Trophoblast cell (in vitro differentiated cells and primary cell): ENCODE measurements at regions not wholly inside any gene's neighbourhood (a gene's known extent, or its start where the extent isn't known, plus 50 kb on each side); places are given as distances from the start of the nearest gene placed in this dataset.
"Not testable (repeated sequence)": the region's sequence is repeated elsewhere in the genome, so short reads cannot be mapped to it uniquely, and the experiment has no call there.

Experiments used
- DNase-seq, 2 donors: peaks; one replicate each; pipeline ENCODE4 v3.0.0-alpha.2; 2016
- H2AFZ ChIP-seq: 2 replicates; pipeline ENCODE4 v1.6.1; 2013; ENCODE audit warnings: low read length, moderate library complexity, mild to moderate bottlenecking; ENCODE audit not compliant: insufficient read depth, poor library complexity
- H2AK5ac ChIP-seq: 2 replicates; pipeline ENCODE4 v1.6.1; 2013; ENCODE audit warnings: mild to moderate bottlenecking, low read length
- H2BK120ac ChIP-seq: 2 replicates; pipeline ENCODE4 v1.6.1; 2013; ENCODE audit warnings: low read length, mild to moderate bottlenecking, moderate library complexity; ENCODE audit not compliant: insufficient read depth, poor library complexity
- H2BK12ac ChIP-seq: 2 replicates; pipeline ENCODE4 v1.6.1; 2013; ENCODE audit warnings: mild to moderate bottlenecking, low read length, moderate library complexity
- H2BK5ac ChIP-seq: 2 replicates; pipeline ENCODE4 v1.6.1; 2013; ENCODE audit warnings: low read length, low read depth, moderate library complexity, mild to moderate bottlenecking; ENCODE audit not compliant: poor library complexity
- H3K14ac ChIP-seq: 2 replicates; pipeline ENCODE4 v1.6.1; 2013; ENCODE audit warnings: mild to moderate bottlenecking, low read length
- H3K18ac ChIP-seq: 2 replicates; pipeline ENCODE4 v1.6.1; 2013; ENCODE audit warnings: mild to moderate bottlenecking, low read length
- H3K23ac ChIP-seq: 2 replicates; pipeline ENCODE4 v1.6.1; 2013; ENCODE audit warnings: low read length
- H3K27ac ChIP-seq: 2 replicates; pipeline ENCODE4 v1.5.1; 2013; ENCODE audit warnings: low read depth, mild to moderate bottlenecking, inconsistent platforms, low read length, moderate library complexity
- H3K27me3 ChIP-seq: 2 replicates; pipeline ENCODE4 v1.6.1; 2013; ENCODE audit warnings: inconsistent platforms, mild to moderate bottlenecking, low read length, moderate library complexity; ENCODE audit not compliant: insufficient read depth
- H3K36me3 ChIP-seq, 2 experiments: 1 replicate in 1 of 2; 2 replicates in 1 of 2; pipeline ENCODE4 v1.6.1; 2013; ENCODE audit warnings: low read length in 2 of 2, mild to moderate bottlenecking in 2 of 2, moderate library complexity in 1 of 2; ENCODE audit not compliant: insufficient read depth in 2 of 2, control insufficient read depth in 1 of 2
- H3K4ac ChIP-seq: 2 replicates; pipeline ENCODE4 v1.6.1; 2013; ENCODE audit warnings: low read depth, mild to moderate bottlenecking, low read length, moderate library complexity
- H3K4me1 ChIP-seq, 2 experiments: 1 replicate in 1 of 2; 2 replicates in 1 of 2; pipeline ENCODE4 v1.6.1; 2013; ENCODE audit warnings: low read length in 2 of 2, mild to moderate bottlenecking in 2 of 2, moderate library complexity in 1 of 2; ENCODE audit not compliant: insufficient read depth in 2 of 2, control insufficient read depth in 1 of 2
- H3K4me2 ChIP-seq: 2 replicates; pipeline ENCODE4 v1.6.1; 2013; ENCODE audit warnings: inconsistent platforms, mild to moderate bottlenecking, low read length, moderate library complexity
- H3K4me3 ChIP-seq: 2 replicates; pipeline ENCODE4 v1.5.1; 2013; ENCODE audit warnings: mild to moderate bottlenecking, low read depth, low read length, inconsistent platforms
- H3K79me1 ChIP-seq: one replicate; pipeline ENCODE4 v1.6.1; 2013; ENCODE audit warnings: low read length
- H3K79me2 ChIP-seq: 2 replicates; pipeline ENCODE4 v1.6.1; 2013; ENCODE audit warnings: low read length, mild to moderate bottlenecking; ENCODE audit not compliant: control insufficient read depth, insufficient read depth, poor library complexity
- H3K9ac ChIP-seq: 2 replicates; pipeline ENCODE4 v1.6.1; 2013; ENCODE audit warnings: mild to moderate bottlenecking, low read length
- H3K9me3 ChIP-seq: 2 replicates; pipeline ENCODE4 v1.6.1; 2013; ENCODE audit warnings: low read depth, mild to moderate bottlenecking, control low read depth, inconsistent platforms, low read length; ENCODE audit not compliant: insufficient read depth
- H4K12ac ChIP-seq: 2 replicates; pipeline ENCODE4 v1.6.1; 2013; ENCODE audit warnings: low read depth, mild to moderate bottlenecking, low read length, moderate library complexity
- H4K8ac ChIP-seq: 2 replicates; pipeline ENCODE4 v1.6.1; 2013; ENCODE audit warnings: low read depth, mild to moderate bottlenecking, low read length, moderate library complexity
- H4K91ac ChIP-seq: one replicate; pipeline ENCODE4 v1.6.1; 2013; ENCODE audit warnings: low read depth, mild to moderate bottlenecking, low read length, moderate library complexity
- WGBS: extraction: QIAGEN DNeasy Blood & Tissue Kit; methylation state at CpG from one replicate; pipeline ENCODE4 v1.1.7; 2013; ENCODE audit warnings: missing lambda C conversion rate; ENCODE audit not compliant: insufficient read length, insufficient coverage; ENCODE audit errors: extremely low coverage; 5-methylcytosine and 5-hydroxymethylcytosine counted together

DNA sequence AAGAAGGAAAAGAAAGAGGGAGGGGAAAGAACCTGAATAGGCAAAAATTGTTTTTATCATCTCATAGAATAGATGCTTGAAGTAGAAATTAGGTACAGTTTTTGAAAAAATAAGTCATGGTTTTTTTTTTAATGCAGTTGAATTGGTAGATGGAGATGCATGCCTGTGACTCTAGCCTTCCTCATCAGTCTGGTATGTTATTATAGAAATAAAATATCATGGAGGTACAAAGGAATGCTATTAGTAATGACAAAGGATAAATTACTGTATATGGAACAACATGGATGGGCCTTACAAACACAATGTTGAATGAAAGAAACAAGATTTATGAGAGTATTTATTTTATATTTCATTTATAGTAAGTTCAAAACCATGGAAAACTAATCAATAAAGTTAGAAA, 162.4 kb upstream of the GALNT15 start:
- Histone ChIP-seq H3K23ac (no peak overlapping the region), H3K79me2 (no peaks in the 10 kb centered on the region), H2AFZ (no peak overlapping the region), H3K9me3 (peaks cover 3% of the 10 kb centered on the region), H3K4me3 (no peak overlapping the region), H2BK12ac (no peak overlapping the region), H4K91ac (no peak overlapping the region), H3K4ac (no peak overlapping the region), H3K27me3 (no peaks in the 10 kb centered on the region), H3K9ac (no peak overlapping the region), H3K4me2 (no peak overlapping the region), H3K18ac (no peak overlapping the region), H3K4me1 (no peaks in the 10 kb centered on the region), H3K79me1 (no peaks in the 10 kb centered on the region), H3K14ac (no peak overlapping the region), H3K27ac (no peak overlapping the region), H2AK5ac (no peak overlapping the region), H2BK120ac (no peak overlapping the region), H4K8ac (no peak overlapping the region), H3K36me3 (no peaks in the 10 kb centered on the region), H4K12ac (no peak overlapping the region), H2BK5ac (no peak overlapping the region)
- DNase-seq: no peak

DNA sequence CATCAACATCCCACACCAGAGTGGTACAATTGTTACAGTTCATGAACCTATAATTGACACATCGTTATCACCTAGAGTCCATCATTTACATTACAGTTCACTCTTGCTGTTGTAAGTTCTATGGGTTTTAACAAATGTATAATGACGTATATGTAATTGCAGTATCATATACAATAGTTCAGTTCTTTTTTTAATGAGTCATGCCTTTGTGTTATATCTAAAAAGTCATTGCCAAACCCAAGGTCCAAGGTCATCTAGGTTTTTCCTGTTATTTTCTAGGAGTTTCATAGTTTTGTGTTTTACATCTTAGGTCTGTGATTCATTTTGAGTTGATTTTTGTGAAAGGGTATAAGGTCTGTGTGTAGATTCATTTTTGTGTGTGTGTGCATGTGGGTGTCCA, 160.9 kb upstream of the GALNT15 start:
- Histone ChIP-seq H3K9me3 (peaks cover 3% of the 10 kb centered on the region), H4K12ac (no peak overlapping the region), H2BK120ac (no peak overlapping the region), H4K91ac (no peak overlapping the region), H3K4me3 (no peak overlapping the region), H3K4me1 (no peaks in the 10 kb centered on the region), H2AK5ac (no peak overlapping the region), H3K79me1 (no peaks in the 10 kb centered on the region), H3K4ac (no peak overlapping the region), H3K9ac (no peak overlapping the region), H2BK5ac (no peak overlapping the region), H2BK12ac (no peak overlapping the region), H4K8ac (no peak overlapping the region), H3K14ac (no peak overlapping the region), H3K23ac (no peak overlapping the region), H3K27me3 (no peaks in the 10 kb centered on the region), H2AFZ (no peak overlapping the region), H3K36me3 (no peaks in the 10 kb centered on the region), H3K18ac (no peak overlapping the region), H3K79me2 (no peaks in the 10 kb centered on the region), H3K27ac (no peak overlapping the region), H3K4me2 (no peak overlapping the region)
- DNase-seq: no peak
- no CpG with 5 or more reads among the region's 2 CpGs for WGBS

DNA sequence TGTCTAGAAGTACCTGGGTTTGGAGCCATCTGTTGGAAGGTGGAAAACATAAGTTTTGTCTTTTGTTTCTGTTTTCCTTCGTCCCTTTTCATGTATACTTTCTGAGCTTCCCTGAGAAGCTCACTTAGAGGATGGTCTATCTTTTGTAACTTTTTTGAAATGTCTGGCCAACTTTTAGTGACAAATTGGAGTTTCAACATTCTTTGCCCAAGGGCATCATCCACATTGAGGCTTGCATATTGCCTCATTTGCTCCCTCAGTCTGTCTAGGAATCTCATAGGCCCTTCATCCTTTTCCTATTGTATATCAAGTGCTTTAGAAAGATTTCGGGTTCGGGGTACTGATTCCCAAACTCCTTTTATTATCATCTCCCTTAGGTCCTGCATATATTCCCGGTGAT, 152.7 kb upstream of the GALNT15 start:
- H3K4me2 ChIP-seq, H4K12ac ChIP-seq, H4K8ac ChIP-seq, H4K91ac ChIP-seq, H2BK12ac ChIP-seq, H3K4me3 ChIP-seq, H3K9ac ChIP-seq, H2AFZ ChIP-seq, H2AK5ac ChIP-seq, H3K23ac ChIP-seq, H2BK5ac ChIP-seq, H3K4ac ChIP-seq, H3K27ac ChIP-seq, H3K14ac ChIP-seq, H3K79me2 ChIP-seq, H3K36me3 ChIP-seq, H3K27me3 ChIP-seq, H3K18ac ChIP-seq, H3K79me1 ChIP-seq, H2BK120ac ChIP-seq, H3K9me3 ChIP-seq, H3K4me1 ChIP-seq: not testable (repeated sequence)
- no CpG with 5 or more reads among the region's 4 CpGs for WGBS
- peak in 1 of 2 donors; percentile 59 for DNase-seq

- H2BK12ac ChIP-seq, H2AK5ac ChIP-seq, H3K36me3 ChIP-seq, H3K4me3 ChIP-seq, H4K91ac ChIP-seq, H3K9ac ChIP-seq, H3K4ac ChIP-seq, H3K9me3 ChIP-seq, H3K79me1 ChIP-seq, H2BK120ac ChIP-seq, DNase-seq, H3K79me2 ChIP-seq, H3K23ac ChIP-seq, H3K4me2 ChIP-seq, H4K8ac ChIP-seq, H3K4me1 ChIP-seq, H3K14ac ChIP-seq, H2BK5ac ChIP-seq, H3K27ac ChIP-seq, H4K12ac ChIP-seq, H3K18ac ChIP-seq, H2AFZ ChIP-seq, H3K27me3 ChIP-seq: not testable (repeated sequence)
- WGBS: no CpG with 5 or more reads among the region's 4 CpGs
These were observed 150.6 kb upstream of the GALNT15 start for GRCh38 chr3:16023881-16024280.

GRCh38 chr3:16024548-16024947, 149.9 kb upstream of the GALNT15 start:
- Histone ChIP-seq H2BK12ac (no peak overlapping the region), H2BK120ac (no peak overlapping the region), H3K27ac (no peak overlapping the region), H3K9ac (no peak overlapping the region), H3K9me3 (peaks cover 5% of the 10 kb centered on the region), H4K12ac (no peak overlapping the region), H3K23ac (no peak overlapping the region), H3K27me3 (no peaks in the 10 kb centered on the region), H4K8ac (no peak overlapping the region), H3K4me1 (no peaks in the 10 kb centered on the region), H2AFZ (no peak overlapping the region), H3K79me1 (no peaks in the 10 kb centered on the region), H2BK5ac (no peak overlapping the region), H3K79me2 (no peaks in the 10 kb centered on the region), H2AK5ac (no peak overlapping the region), H3K4me3 (no peak overlapping the region), H3K4ac (no peak overlapping the region), H3K14ac (no peak overlapping the region), H3K18ac (no peak overlapping the region), H4K91ac (no peak overlapping the region), H3K4me2 (no peak overlapping the region), H3K36me3 (no peaks in the 10 kb centered on the region)
- WGBS: no CpG with 5 or more reads among the region's 1 CpG
- DNase-seq: no peak
